GM23338 (cell line): ENCODE measurements at regions not wholly inside any gene's neighbourhood (a gene's known extent, or its start where the extent isn't known, plus 50 kb on each side); places are given as distances from the start of the nearest gene placed in this dataset.

ENCODE experiments used
- ATAC-seq: fragments of 200-7000 bp; cut with Tn5 transposase; 3 replicates; pipeline ENCODE4 v1.9.1; 2020
- DNase-seq: peaks from one replicate; pipeline ENCODE4 v3.0.0-alpha.2; 2015; ENCODE audit warnings: low spot score
- H2AFZ ChIP-seq: fragments of 200-600 bp; sonication (generic); 2 replicates; pipeline ENCODE4 v1.8.0; 2016; ENCODE audit warnings: antibody characterized with exemption, mild to moderate bottlenecking, moderate library complexity
- H3F3A ChIP-seq: fragments of 200-600 bp; sonication (generic); replicated peaks from 2 replicates; pipeline ENCODE4 v1.8.0; 2017; ENCODE audit warnings: antibody characterized with exemption, mixed run types, low read depth
- H3K27ac ChIP-seq: fragments of 200-600 bp; sonication (generic); 2 replicates; pipeline ENCODE4 v1.6.1; 2016; ENCODE audit warnings: low read depth
- H3K27me3 ChIP-seq: fragments of 200-600 bp; sonication (generic); 2 replicates; pipeline ENCODE4 v1.8.0; 2016; ENCODE audit warnings: mild to moderate bottlenecking, mixed run types, moderate library complexity; ENCODE audit not compliant: insufficient read depth
- H3K36me3 ChIP-seq: fragments of 200-600 bp; sonication (generic); 2 replicates; pipeline ENCODE4 v1.8.0; 2016; ENCODE audit warnings: mild to moderate bottlenecking; ENCODE audit not compliant: insufficient read depth
- H3K4me1 ChIP-seq: fragments of 200-600 bp; sonication (generic); 2 replicates; pipeline ENCODE4 v1.8.0; 2016; ENCODE audit warnings: mild to moderate bottlenecking, moderate library complexity; ENCODE audit not compliant: insufficient read depth
- H3K4me2 ChIP-seq: fragments of 200-600 bp; sonication (generic); 2 replicates; pipeline ENCODE4 v1.7.1; 2017; ENCODE audit warnings: mixed run types
- H3K4me3 ChIP-seq: fragments of 200-600 bp; sonication (generic); 2 replicates; pipeline ENCODE4 v1.6.1; 2016; ENCODE audit warnings: mixed run types
- H3K79me2 ChIP-seq: fragments of 200-600 bp; sonication (generic); replicated peaks from 2 replicates; pipeline ENCODE4 v1.8.0; 2017; ENCODE audit warnings: mild to moderate bottlenecking; ENCODE audit not compliant: insufficient read depth
- H3K9me2 ChIP-seq: fragments of 200-600 bp; sonication (generic); 2 replicates; pipeline ENCODE4 v1.8.0; 2017; ENCODE audit not compliant: insufficient read depth
- H4K20me1 ChIP-seq: fragments of 200-600 bp; sonication (generic); replicated peaks from 2 replicates; pipeline ENCODE4 v1.8.0; 2017; ENCODE audit warnings: mild to moderate bottlenecking; ENCODE audit not compliant: insufficient read depth
- H3K27ac Mint-ChIP-seq: 2 replicates; pipeline ENCODE4 v1.8.0; 2020; ENCODE audit warnings: inconsistent platforms, mild to moderate bottlenecking, moderate library complexity, mixed read lengths
- H3K27me3 Mint-ChIP-seq: 3 replicates; pipeline ENCODE4 v1.8.0; 2022; ENCODE audit warnings: low read depth, mild to moderate bottlenecking, moderate library complexity, mixed read lengths, inconsistent platforms; ENCODE audit not compliant: insufficient read depth, poor library complexity
- H3K36me3 Mint-ChIP-seq: 3 replicates; pipeline ENCODE4 v1.8.0; 2021; ENCODE audit warnings: low read depth, mild to moderate bottlenecking, inconsistent platforms, moderate library complexity, mixed read lengths
- H3K4me1 Mint-ChIP-seq: 3 replicates; pipeline ENCODE4 v1.8.0; 2020; ENCODE audit warnings: mild to moderate bottlenecking, inconsistent platforms, mixed read lengths
- H3K4me3 Mint-ChIP-seq: 3 replicates; pipeline ENCODE4 v1.8.0; 2021; ENCODE audit warnings: moderate library complexity, mild to moderate bottlenecking, inconsistent platforms, mixed read lengths
- H3K9me3 Mint-ChIP-seq: 3 replicates; pipeline ENCODE4 v1.8.0; 2020; ENCODE audit warnings: moderate library complexity, mild to moderate bottlenecking, inconsistent platforms, mixed read lengths
- CREB1 ChIP-seq: fragments of 250-450 bp; sonication (Bioruptor Pico); IDR thresholded peaks from 2 replicates; pipeline ENCODE4 v1.5.0; 2020; ENCODE audit warnings: low read depth, mild to moderate bottlenecking, moderate library complexity
- ETS1 ChIP-seq: IDR thresholded peaks from 2 replicates; pipeline ENCODE4 v1.6.1; 2016; ENCODE audit warnings: antibody characterized with exemption
- EZH2 ChIP-seq: fragments of 200-600 bp; sonication (generic); IDR thresholded peaks from one replicate; pipeline ENCODE4 v1.8.0; 2017; ENCODE audit warnings: antibody characterized with exemption, mild to moderate bottlenecking, low read depth; ENCODE audit not compliant: unreplicated experiment
- EZH2phosphoT487 ChIP-seq: fragments of 200-600 bp; sonication (generic); IDR thresholded peaks from one replicate; pipeline ENCODE4 v1.8.1; 2018; ENCODE audit warnings: antibody characterized with exemption; ENCODE audit not compliant: unreplicated experiment
- POLR2AphosphoS5 ChIP-seq: IDR thresholded peaks from 2 replicates; pipeline ENCODE4 v1.6.1; 2016; ENCODE audit warnings: antibody characterized with exemption, low read depth
- REST ChIP-seq: IDR thresholded peaks from one replicate; pipeline ENCODE4 v1.6.1; 2018; ENCODE audit warnings: antibody characterized with exemption; ENCODE audit not compliant: unreplicated experiment
- STAT1 ChIP-seq: IDR thresholded peaks from one replicate; pipeline ENCODE4 v1.6.1; 2016; ENCODE audit warnings: antibody characterized with exemption; ENCODE audit not compliant: unreplicated experiment
- ZNF114 ChIP-seq: fragments of 250-450 bp; sonication (Bioruptor Pico); IDR thresholded peaks from 2 replicates; pipeline ENCODE4 v1.5.0; 2020; ENCODE audit warnings: mild to moderate bottlenecking, moderate library complexity
- ZNF331 ChIP-seq: fragments of 250-450 bp; sonication (Bioruptor Pico); IDR thresholded peaks from 2 replicates; pipeline ENCODE4 v1.5.0; 2020; ENCODE audit warnings: low read depth, mild to moderate bottlenecking, moderate library complexity

- TF ChIP-seq POLR2AphosphoS5 (no peak), EZH2phosphoT487 (no peak), REST (no peak), EZH2 (no peak), CREB1 (no peak)
Observed at GRCh38 chr9:86605303-86605702, 251.1 kb upstream of the TUT7 start (continued).

GRCh38 chr9:86604741-86605140 lies 250.5 kb upstream of the TUT7 start:
- H2AFZ ChIP-seq: no peak overlapping the region
- no peak for DNase-seq
- no peaks in the 10 kb centered on the region for H3K79me2 ChIP-seq
- H3F3A ChIP-seq: no peaks in the 10 kb centered on the region
- no peaks in the 10 kb centered on the region for H3K9me3 Mint-ChIP-seq
- no peaks in the 10 kb centered on the region for H3K36me3 ChIP-seq
- no peak for TF ChIP-seq ETS1
- TF ChIP-seq EZH2phosphoT487: no peak
- H3K4me2 ChIP-seq: no peak overlapping the region
- peaks cover 8% of the 10 kb centered on the region; the same call in 1 of the 2 replicates for H3K4me1 ChIP-seq
- H3K4me3 ChIP-seq: no peak overlapping the region
- H3K36me3 Mint-ChIP-seq: no peaks in the 10 kb centered on the region
- H3K9me2 ChIP-seq: no peaks in the 10 kb centered on the region
- H3K27ac Mint-ChIP-seq: no peak overlapping the region
- no peak overlapping the region for H3K27ac ChIP-seq
- peaks cover 21% of the 10 kb centered on the region for H3K4me1 Mint-ChIP-seq
- no peaks in the 10 kb centered on the region for H4K20me1 ChIP-seq
- no peak overlapping the region for H3K4me3 Mint-ChIP-seq
- no peaks in the 10 kb centered on the region for H3K27me3 ChIP-seq
- no peak for ATAC-seq
- H3K27me3 Mint-ChIP-seq: no peaks in the 10 kb centered on the region

GRCh38 chr9:86602715-86603114 lies 248.5 kb upstream of the TUT7 start:
- no peaks in the 10 kb centered on the region for H3K9me2 ChIP-seq
- Mint-ChIP-seq H3K27ac (no peak overlapping the region), H3K4me3 (no peak overlapping the region), H3K9me3 (peaks cover under 1% of the 10 kb centered on the region; the same call in 1 of the 3 replicates), H3K27me3 (no peaks in the 10 kb centered on the region), H3K36me3 (no peaks in the 10 kb centered on the region; the same call in 2 of the 3 replicates), H3K4me1 (peaks cover 36% of the 10 kb centered on the region)
- H3K4me3 ChIP-seq: no peak overlapping the region
- no peak overlapping the region for H3K4me2 ChIP-seq
- peaks cover 20% of the 10 kb centered on the region; the same call in 1 of the 2 replicates for H3K4me1 ChIP-seq
- H3F3A ChIP-seq: no peaks in the 10 kb centered on the region
- ATAC-seq (no peak), DNase-seq (no peak)
- H4K20me1 ChIP-seq: no peaks in the 10 kb centered on the region
- H3K27ac ChIP-seq: no peak overlapping the region
- H3K79me2 ChIP-seq: no peaks in the 10 kb centered on the region
- no peak overlapping the region for H2AFZ ChIP-seq
- H3K36me3 ChIP-seq: no peaks in the 10 kb centered on the region
- no peaks in the 10 kb centered on the region for H3K27me3 ChIP-seq
- no peak for TF ChIP-seq STAT1
- no peak for TF ChIP-seq REST
- no peak for TF ChIP-seq CREB1
- no peak for TF ChIP-seq ZNF331 (CRISPR knock-in tag)
- no peak for TF ChIP-seq ZNF114 (CRISPR knock-in tag)
- TF ChIP-seq EZH2phosphoT487: no peak
